OCI-M2 (cell line): ENCODE measurements at regions not wholly inside any gene's neighbourhood (a gene's known extent, or its start where the extent isn't known, plus 50 kb on each side); places are given as distances from the start of the nearest gene placed in this dataset.

Source experiments
- DNase-seq: peaks from one replicate; lab custom pipeline; 2025; ENCODE audit not compliant: unreplicated experiment; lab: John Stamatoyannopoulos, UW

GRCh38 chr13:83613524-83613923, 268.8 kb downstream of the SLITRK1 start:
- no peak for DNase-seq

- DNase-seq, result no peak
These were observed 280.7 kb downstream of the SLITRK1 start for GRCh38 chr13:83601539-83601938.

GRCh38 chr13:83592095-83592494, 290.2 kb downstream of the SLITRK1 start:
- DNase-seq, result no peak

GRCh38 chr13:83589814-83590213, 292.5 kb downstream of the SLITRK1 start:
- DNase-seq, result no peak

- no peak for DNase-seq
These were observed 305.1 kb downstream of the SLITRK1 start for GRCh38 chr13:83577183-83577582.

- no peak for DNase-seq
These were observed 314.3 kb downstream of the SLITRK1 start for GRCh38 chr13:83568019-83568418.

GRCh38 chr13:83563499-83563898, 318.8 kb downstream of the SLITRK1 start:
- DNase-seq, result no peak

- DNase-seq, result no peak
These were observed 324.4 kb downstream of the SLITRK1 start for GRCh38 chr13:83557845-83558244.

- no peak for DNase-seq
These were observed 332.6 kb downstream of the SLITRK1 start for GRCh38 chr13:83549671-83550070.

- DNase-seq, result no peak
These were observed 335.2 kb downstream of the SLITRK1 start for GRCh38 chr13:83547043-83547442.

GRCh38 chr13:83546476-83546875, 335.8 kb downstream of the SLITRK1 start:
- DNase-seq, result no peak

- DNase-seq, result no peak
These were observed 343.6 kb downstream of the SLITRK1 start for GRCh38 chr13:83538636-83539035.

GRCh38 chr13:83536941-83537340, 345.3 kb downstream of the SLITRK1 start:
- DNase-seq, result no peak

- no peak for DNase-seq
These were observed 346.1 kb downstream of the SLITRK1 start for GRCh38 chr13:83536153-83536552.

GRCh38 chr13:83532809-83533208, 349.5 kb downstream of the SLITRK1 start:
- no peak for DNase-seq

GRCh38 chr13:83531022-83531421, 351.3 kb downstream of the SLITRK1 start:
- DNase-seq, result no peak

GRCh38 chr13:83516781-83517180, 365.5 kb downstream of the SLITRK1 start:
- DNase-seq, result no peak

- DNase-seq, result no peak
These were observed 366.8 kb downstream of the SLITRK1 start for GRCh38 chr13:83515268-83516015.

- no peak for DNase-seq
These were observed 373.4 kb downstream of the SLITRK1 start for GRCh38 chr13:83508771-83509301.

- DNase-seq, result no peak
These were observed 378.9 kb downstream of the SLITRK1 start for GRCh38 chr13:83503424-83503823.

GRCh38 chr13:83499286-83499685, 383.0 kb downstream of the SLITRK1 start:
- DNase-seq, result no peak

GRCh38 chr13:83498481-83499190, 383.6 kb downstream of the SLITRK1 start:
- DNase-seq, result no peak
